Cardiac fibroblast (primary cell): ENCODE measurements at regions not wholly inside any gene's neighbourhood (a gene's known extent, or its start where the extent isn't known, plus 50 kb on each side); places are given as distances from the start of the nearest gene placed in this dataset.

ENCODE experiments used
- DNase-seq, 2 donors: peaks; one replicate each; pipeline versions ENCODE4 v3.0.0 to v3.0.0-alpha.2; 2010; ENCODE audit warnings: low read depth in 2 of 2
- H3K4me3 ChIP-seq, 2 donors: replicated peaks in 1 of 2; 1 replicate in 1 of 2; 2 replicates in 1 of 2; pipeline ENCODE4 v1.5.1; 2011; ENCODE audit warnings: low read depth in 2 of 2, low read length in 2 of 2, mild to moderate bottlenecking in 2 of 2, moderate library complexity in 1 of 2
- TF ChIP-seq, protein P1 (sequence below): IDR thresholded peaks from one replicate; pipeline ENCODE4 v1.5.1; 2011; ENCODE audit warnings: low read depth, mild to moderate bottlenecking, low read length, inconsistent platforms

DNA sequence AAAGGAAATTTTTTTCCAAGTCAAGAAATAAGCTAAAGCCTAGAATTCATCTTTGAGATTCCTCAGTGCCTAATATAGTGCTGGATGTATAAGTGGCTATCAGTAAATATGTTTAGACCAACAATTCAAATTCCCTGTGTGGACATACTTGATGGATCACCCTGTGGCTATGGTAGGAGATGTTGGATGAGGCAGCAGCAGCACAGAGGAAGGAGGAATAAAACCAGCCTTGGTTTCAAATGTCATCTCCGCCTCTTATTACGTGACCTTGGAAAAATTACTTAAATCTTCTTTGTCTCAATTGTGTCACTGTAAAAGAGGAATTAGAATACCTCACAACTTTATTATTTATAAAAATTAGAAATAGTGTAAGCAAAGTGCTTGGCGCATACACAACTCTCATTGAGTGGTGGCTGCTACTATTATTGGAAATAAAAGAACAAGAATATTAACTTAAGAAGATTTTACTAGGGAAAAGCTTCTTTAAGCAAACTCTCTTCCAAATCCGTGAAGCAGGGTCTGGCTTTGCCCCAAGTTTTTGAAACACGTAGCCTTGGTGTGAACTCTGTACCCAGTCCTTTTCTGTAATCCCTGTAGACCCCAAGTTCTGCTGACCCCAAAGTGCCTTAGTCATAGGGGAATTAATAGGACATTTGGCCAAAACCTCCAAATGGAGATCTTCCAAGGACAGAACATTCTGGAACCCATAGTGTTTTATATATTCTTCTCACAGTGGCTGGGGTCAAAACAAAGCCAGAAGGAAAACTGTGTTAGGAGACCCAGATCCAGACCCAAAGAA, 283.8 kb downstream of the PTEN start:
- DNase-seq, result peak in 1 of 2 donors; percentile 34
- H3K4me3 ChIP-seq, result no peak overlapping the region
- TF ChIP-seq, protein P1, sequence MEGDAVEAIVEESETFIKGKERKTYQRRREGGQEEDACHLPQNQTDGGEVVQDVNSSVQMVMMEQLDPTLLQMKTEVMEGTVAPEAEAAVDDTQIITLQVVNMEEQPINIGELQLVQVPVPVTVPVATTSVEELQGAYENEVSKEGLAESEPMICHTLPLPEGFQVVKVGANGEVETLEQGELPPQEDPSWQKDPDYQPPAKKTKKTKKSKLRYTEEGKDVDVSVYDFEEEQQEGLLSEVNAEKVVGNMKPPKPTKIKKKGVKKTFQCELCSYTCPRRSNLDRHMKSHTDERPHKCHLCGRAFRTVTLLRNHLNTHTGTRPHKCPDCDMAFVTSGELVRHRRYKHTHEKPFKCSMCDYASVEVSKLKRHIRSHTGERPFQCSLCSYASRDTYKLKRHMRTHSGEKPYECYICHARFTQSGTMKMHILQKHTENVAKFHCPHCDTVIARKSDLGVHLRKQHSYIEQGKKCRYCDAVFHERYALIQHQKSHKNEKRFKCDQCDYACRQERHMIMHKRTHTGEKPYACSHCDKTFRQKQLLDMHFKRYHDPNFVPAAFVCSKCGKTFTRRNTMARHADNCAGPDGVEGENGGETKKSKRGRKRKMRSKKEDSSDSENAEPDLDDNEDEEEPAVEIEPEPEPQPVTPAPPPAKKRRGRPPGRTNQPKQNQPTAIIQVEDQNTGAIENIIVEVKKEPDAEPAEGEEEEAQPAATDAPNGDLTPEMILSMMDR, result no peak

DNA sequence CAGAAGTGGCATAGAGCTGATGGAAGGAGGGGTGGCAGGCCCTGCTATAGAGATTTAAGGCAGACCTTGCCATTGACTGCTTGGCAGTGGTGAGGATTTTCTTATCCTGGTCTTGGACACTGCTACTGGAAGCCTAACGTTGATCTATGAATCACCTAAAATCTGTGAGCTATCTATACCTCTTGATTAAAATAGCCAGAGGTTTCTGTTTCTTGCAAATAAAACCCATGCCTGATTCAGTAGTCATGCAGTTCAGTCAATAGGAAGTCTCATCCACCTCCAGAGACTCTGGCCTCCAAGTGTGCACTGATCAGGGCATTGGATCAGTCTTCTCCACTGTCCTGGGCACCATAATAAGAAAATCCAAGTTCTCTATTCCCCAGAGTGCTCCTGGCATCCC, 286.5 kb downstream of the PTEN start:
- TF ChIP-seq, protein P1, result no peak
- peak in 1 of 2 donors; percentile 48 for DNase-seq

DNA sequence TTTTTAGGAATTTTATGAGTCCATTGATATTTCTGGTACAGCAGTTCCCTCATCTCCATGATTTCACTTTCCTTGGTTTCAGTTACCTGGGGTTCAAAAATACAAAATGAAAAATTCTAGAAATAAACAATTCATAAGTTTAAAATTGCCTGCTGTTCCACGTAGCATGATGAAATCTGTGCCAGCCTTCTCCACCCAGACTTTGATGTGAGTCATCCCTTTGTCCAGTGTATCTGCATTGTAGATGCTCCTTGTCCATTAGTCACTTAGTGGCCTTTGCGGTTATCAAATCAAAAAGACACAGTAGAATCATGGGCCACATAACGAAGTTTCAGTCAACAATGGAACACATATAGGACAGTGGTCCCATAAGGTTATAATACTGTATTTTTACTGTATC, 286.9 kb downstream of the PTEN start:
- peak; percentile 46 to 89 for DNase-seq
- H3K4me3 ChIP-seq, result no peak overlapping the region
- TF ChIP-seq, protein P1, result no peak

More for the DNA sequence above, 286.5 kb downstream of the PTEN start:
- H3K4me3 ChIP-seq, result no peak overlapping the region

DNA sequence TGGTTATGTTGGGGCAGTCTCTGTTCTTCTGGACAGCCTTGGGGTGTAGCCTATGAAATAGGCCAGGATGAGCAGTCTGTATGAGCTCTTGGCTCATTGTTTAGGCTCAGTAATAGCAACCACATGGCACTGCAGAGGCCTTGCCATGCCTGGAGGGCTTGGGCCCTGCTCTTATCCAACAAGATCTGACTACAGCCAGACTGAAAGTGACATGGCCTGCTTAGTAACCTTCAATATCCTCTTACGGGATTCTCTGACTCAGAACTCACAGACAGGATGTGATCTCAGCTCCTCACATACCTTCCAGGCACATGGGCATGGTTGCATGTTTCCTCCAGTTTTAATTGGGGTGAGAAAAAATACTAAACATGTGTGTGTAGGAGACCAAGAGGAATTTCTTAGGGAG, 289.3 kb downstream of the PTEN start:
- TF ChIP-seq, protein P1, result no peak

DNA sequence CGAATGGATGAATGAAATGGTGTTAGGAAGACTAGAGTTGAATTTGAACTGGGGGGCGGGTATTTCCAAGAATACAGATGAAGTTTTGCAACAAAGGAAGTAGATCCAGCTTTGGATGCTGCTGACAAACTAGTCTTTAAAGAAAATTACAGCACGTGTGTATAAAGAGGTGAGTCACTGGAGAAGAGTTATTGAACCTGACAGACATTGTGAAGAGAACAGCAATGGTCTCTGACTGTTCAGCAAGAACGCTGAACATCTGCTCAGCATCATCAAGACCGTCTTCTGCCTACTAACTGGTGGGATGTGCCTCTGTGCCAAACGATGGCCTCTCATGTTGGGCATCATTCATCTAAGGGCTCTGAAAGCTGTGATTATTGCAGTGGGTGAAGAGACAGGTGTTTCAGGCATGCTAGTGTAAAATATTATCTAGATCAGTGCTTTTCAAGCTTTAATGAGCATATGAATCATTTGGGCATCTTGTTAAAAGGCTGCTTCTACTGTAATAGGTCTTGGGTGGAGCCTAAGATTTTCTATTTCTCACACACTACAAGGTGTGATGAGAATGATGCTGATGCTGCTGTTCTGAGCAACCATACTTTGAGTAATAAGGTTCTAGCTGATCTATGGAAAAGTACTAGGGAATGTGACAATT, 291.3 kb downstream of the PTEN start:
- no peak overlapping the region for H3K4me3 ChIP-seq
- DNase-seq, result peak; percentile 40
- TF ChIP-seq, protein P1, result no peak

More for the DNA sequence above, 289.3 kb downstream of the PTEN start:
- H3K4me3 ChIP-seq, result no peak overlapping the region
- DNase-seq, result peak; percentile 90 to 98

DNA sequence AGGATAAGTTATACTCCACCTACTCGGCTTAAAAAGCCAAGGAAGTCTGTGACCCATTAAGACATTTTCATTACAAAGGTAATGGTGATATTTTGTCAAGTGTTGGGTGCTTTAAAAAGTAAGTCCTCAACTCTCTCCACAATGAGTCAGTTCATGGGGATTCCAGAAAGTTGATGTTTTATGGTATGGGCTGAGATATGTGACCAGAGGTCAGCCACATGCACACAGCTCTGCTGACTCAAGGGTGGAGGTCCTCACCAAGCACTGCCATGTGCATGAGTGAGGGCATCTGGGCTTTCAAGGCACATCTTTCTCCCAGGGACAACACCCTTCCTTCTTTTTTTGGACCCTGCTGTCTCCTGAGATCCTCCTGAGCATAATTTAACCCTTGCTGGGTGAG, 292.9 kb downstream of the PTEN start:
- DNase-seq, result peak; percentile 25 to 72
- TF ChIP-seq, protein P1, result no peak
- no peak overlapping the region for H3K4me3 ChIP-seq
